GM19238 (cell line): ENCODE measurements at regions not wholly inside any gene's neighbourhood (a gene's known extent, or its start where the extent isn't known, plus 50 kb on each side); places are given as distances from the start of the nearest gene placed in this dataset.
A peak's percentile ranks its signal among the peaks of the same experiment; 100 is the strongest.

ENCODE experiments used
- DNase-seq: peaks from one replicate; pipeline ENCODE4 v3.0.0; 2011; ENCODE audit warnings: low spot score; ENCODE audit not compliant: insufficient read length

DNA sequence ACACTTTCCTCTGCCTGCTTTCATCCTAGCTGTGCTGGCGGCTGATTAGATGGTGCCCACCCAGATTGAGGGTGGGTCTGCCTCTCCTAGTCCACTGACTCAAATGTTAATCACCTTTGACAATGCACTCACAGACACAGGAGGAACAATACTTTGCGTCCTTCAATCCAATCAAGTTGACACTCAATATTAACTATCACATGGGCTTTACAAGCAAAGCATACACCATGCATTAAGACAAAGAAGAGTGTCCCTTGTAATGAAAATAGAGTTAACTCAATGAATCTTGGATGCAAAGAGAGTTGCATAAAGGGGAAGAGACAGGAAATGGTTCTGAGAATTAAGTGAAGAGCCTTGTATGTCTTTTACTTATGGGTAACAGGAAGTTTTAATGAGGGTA is 298.7 kb upstream of the BRINP1 start:
- no peak for DNase-seq

DNA sequence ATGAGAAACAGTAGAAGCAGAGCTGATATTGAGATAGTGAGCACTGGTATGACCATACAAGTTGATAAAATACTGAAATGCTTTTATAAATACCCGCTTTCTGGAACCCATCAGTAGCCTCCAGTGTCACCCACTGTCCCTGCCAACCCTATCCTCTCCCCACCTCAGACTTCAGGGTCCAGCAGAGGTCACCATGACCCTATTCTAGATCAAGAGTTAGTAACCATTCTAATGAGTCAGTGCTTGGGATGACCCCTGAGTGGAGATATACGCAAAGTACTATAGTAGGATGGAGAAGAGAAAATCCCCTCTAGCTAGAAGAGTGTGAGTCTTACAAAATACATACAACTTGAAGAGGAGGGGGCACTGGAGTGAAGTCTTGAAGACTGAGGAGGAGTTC is 297.9 kb upstream of the BRINP1 start:
- DNase-seq, result no peak

DNA sequence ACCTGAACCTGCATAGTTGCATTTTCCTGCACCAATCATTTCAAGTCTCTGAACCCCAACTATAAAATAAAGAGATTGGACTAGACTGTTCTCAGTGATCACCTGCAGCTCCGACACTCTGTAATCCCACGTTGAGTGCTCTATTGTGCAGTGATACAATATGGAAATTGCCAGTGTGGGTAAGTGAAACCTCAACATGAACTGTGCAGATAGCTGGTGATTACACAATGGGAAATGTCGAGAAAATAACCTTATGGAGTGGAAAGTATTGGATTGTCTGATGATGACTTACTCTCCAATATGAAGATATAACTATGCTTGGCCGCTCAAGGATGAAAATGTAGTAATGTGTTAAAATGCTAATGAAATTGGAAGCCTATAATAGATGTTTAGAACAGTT is 293.1 kb upstream of the BRINP1 start:
- DNase-seq, result no peak

DNA sequence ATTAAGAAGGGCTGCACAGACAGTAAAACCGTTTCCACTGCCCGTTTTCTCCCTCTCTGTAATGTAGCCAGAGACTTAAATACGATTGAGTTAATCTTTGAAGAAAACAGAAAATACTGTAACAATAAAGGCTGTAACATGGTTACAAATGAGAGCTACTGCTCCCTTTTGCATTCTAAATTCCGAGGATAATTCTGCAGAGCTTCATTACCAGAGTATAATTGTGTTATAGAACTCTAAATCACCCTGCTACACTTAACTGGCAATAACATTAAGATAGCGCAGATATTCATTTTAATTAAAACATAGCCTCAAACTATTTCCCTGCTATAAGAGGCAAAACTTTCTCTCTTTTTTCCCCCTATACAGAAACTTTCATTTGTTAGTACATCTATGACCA is 283.7 kb upstream of the BRINP1 start:
- no peak for DNase-seq

DNA sequence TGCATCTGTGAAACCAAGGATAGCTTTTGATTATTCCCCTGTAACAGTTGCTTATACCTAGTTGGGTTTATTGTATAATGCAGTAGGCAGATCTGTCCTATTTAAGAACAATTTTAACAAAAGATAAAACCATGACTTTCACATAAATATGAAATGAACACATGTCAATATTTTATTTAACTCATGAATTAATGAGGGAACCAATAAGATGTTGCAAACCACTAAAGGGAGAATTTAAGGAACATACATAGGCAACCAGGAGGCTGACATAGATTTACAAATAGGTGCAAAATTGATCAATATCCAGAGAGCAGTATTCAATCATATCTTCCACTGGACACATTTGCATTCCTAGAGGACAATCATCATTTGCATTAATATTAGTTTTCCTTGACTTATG is 280.0 kb upstream of the BRINP1 start:
- no peak for DNase-seq

DNA sequence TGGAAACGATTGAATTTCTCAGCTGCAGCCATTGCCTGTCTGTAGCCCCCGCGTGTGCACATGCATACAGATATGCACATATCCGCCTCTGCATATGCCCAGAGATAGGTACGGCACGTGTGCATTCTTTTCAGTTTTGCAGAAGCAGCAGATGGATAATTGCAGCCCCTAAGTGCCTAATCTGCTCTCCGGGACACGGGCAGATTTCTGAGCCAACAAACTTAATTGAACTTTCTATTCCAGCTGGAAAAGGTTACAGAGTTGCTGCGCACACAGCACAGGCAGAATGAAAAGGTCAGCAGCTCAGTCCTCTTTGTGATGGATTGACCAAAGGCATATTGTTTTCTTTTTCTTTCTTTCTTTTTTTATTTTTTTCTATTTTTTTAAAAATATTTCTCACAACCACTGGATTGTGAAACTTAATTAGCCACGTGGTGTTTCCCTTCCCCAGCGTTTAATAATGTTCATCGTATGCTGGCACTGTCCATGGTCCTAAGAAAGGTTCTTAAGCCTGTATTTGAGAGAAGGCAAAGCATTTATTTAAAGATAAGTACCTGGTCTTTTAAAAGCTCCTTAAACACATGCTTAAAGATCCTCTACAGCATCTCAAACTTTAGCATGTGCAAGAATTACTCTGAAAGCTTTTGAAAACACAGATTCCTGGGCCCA is 270.2 kb upstream of the BRINP1 start:
- no peak for DNase-seq

DNA sequence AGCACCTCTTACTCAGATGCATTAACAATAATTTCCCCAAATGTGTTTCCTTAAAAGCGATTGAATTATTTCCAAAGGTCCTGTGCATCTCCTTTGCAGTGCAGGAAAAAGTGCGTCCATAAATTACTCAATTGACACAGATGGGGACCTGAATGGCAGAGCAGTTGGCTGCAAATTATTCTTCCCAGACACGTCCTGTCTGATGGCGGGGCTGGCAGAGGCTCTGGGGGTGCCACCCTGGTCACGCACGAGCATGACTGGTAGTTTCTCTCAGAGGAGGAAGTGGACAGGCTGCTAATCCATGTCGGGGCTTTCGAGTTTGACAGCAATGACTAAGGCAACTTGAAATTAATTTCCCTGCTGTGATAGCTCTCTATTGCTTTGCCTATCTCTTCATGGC is 264.8 kb upstream of the BRINP1 start:
- no peak for DNase-seq

DNA sequence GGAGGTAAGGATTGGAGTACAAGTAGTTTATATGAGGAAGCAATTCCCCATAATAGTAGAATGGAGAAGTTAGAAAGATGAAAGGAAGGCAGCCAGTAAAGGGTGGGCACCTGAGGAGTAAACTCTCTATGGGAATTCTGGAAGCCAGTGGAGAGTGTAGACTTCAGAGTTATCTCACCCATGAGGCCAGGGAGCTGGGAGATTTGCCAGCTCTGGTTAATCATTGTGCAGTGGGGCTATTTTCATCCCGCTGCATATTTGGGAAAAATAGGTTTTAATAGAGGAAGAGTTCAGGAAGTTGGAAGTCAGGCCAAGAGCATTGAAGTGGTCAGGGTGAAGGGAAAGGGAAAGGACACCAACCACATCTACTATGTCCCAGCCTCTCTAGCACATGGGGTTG is 242.3 kb upstream of the BRINP1 start:
- DNase-seq, result no peak

DNA sequence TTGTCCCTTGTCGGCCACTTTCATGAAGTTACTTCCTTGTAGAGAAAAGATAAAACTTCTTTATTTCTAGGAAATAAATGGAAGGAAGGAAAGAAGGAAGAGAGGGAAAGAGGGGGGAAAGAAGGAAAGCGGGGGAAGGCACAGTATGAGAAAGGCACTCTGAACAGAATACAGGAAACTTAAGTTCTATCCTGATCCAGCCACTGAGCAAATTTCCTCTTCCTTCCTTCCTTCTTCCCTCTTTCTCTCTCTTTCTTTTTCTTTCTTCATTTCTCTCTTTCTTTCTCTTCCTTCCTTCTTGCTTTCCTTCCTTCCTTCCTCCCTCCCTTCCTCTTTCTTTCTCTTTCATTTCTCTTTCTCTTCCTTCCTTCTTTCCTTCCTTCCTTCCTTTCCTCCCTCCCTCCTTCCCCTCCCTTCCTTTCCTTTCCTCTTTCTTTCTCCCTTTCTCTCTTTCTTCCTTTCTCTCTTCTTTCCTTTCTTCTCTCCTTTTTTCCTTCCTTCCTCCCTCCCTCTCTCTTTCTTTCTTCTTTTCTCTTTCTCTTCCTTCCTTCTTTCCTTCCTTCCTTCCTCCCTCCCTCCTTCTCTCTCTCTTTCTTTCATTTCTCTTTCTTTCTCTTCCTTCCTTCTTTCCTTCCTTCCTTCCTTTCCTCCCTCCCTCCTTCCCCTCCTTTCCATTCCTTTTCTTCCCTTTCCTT is 240.2 kb upstream of the BRINP1 start:
- DNase-seq, result no peak

DNA sequence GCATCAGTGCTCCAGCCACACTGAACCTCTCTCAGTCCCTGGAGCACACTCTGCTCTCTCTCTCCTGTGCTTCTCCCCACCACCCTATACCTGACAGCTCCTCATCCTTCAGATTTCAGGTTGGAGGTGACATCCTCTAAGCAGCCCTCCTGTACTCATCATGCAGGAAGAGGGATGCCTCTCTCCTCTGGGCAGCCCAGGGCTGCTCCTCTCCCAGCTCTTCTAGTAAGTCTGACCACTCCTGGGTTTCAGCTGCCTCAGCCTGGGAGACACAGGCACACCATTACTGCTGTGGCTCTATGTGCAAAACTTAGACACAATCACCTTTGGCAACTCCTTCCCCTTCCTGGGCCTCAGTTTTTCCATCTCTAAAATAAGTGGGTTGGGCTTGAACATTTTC is 232.4 kb upstream of the BRINP1 start:
- DNase-seq, result no peak

DNA sequence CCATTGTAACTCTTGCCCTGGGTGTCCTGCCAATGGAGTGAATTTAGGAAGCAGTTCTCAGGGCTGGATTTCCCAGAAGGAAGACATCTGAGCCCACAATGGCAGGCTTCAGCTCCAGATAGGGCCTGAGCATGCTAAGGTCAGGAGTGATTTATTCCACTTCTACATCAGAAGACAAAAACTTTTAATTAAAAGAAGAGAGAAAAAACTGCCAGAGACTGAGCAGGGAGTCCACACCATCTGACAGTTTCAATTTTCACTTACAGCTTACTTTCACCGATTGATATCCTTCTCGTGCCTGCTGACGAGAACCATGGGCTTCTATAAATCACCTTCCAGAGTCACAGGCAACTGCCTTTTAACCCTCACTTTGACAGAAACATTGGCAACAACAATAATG is 228.3 kb upstream of the BRINP1 start:
- DNase-seq, result no peak

DNA sequence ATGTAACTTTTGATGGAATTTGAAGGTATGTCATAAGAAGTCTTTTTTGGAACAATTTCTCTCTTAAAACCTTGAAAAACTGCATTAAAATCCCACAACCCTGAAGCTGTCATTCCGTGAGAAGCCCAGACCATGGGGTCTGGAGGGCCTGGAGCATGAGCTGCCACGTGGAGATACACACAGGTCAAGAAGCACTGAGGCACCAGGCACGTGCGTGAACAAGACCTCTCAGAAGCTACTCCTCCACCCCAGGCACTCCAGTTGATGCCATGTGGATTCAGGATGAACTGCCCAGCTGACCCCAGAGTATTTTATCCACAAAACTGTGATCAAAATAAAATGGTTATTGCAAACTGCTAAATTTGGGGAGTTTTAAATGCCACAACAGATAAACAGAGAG is 227.5 kb upstream of the BRINP1 start:
- no peak for DNase-seq

DNA sequence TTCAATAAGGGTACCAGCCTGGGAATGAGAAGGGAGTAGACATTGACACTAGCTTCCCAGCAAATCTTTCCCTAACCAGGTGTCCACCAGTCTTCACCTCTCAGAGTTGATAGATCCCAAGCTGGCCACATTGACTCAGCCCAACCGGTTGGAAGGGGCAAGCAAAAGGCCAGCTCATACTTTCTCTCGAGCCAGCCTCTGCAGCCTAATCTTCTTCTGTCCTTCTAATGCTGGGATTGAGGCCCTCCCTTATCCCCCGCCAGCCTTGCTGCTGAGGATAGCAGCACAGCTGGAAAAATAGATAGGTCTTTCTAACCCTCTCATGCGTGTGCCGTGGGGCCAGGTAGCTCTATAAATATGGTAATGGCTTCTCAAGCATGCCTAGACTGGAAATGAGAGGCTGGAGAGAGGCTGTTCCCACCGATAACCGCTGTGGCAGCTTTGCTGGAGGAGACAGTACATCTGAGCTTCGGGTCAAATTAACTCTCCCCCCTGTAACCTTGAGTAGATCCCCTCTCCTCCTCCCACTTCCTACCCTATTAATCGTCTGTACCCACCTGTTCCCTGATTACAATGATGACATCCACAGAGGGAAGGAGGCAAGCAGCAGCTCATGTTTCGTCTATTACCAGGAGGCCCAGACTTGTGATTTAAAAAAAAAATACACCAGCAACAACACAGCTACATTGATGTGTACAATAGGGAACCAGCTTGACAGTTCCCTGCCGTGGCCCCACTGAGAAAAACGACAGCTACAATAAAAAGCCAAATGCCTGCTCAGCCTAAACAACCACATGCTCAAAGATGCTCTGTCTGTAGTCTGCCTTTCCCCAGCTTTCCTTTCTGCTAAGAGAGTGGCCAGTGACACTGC is 219.9 kb upstream of the BRINP1 start:
- DNase-seq, result no peak

DNA sequence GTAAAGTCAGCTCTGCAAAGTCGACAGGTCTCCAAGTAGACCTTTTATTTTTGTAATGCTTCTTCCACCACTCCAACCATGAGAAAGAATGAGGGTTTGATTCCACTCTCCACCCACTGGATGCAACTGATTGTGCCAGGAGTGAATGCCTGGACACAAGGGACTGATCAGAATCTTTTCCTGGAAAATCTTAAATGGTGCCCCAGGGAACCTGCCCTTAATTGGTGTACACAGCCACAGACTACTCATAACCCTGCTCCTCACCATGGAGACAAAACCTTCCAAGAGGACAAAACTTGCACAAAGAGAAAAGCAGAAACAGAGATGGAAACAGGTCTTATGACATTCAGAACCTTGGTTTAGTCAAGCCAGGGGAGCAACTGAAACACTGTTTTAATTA is 208.6 kb upstream of the BRINP1 start:
- DNase-seq, result no peak

DNA sequence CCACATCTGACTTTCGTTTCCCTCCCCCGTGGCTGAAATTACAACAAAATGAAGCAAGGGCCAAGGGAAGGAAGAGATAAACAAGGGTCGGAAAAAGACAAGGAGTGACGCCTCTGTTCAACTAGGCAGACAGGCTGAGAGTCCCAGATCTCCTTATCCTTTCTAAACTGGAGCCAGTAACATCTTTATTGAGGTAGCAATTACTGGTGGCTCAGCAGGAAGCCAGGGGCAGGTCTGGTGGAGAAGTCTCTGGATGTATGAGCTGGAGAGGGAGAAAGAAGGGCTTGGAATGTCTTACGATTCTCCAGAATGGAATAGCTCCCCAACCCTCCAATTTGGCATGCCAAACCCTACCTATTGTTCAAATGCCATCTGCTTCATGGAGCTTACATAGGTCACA is 190.8 kb upstream of the BRINP1 start:
- DNase-seq, result no peak

DNA sequence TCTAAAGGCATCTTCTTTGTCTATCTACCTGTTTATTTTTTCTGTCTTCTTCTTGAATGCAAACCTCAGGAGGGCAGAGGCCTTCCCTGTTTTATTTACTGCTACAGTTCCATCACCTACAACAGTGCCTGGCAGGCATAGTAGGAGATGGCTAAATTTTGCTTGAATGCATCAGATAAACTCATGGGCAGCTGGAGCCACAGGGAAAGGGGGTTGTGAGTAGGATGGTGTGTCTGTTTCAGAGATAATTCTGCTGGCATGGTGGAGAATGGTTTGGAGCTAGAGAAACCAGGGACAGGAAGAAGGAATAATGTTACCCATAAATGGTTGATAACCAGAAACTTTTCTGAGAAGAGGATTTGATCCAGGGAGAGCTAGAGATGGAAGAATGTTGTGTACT is 189.8 kb upstream of the BRINP1 start:
- no peak for DNase-seq

DNA sequence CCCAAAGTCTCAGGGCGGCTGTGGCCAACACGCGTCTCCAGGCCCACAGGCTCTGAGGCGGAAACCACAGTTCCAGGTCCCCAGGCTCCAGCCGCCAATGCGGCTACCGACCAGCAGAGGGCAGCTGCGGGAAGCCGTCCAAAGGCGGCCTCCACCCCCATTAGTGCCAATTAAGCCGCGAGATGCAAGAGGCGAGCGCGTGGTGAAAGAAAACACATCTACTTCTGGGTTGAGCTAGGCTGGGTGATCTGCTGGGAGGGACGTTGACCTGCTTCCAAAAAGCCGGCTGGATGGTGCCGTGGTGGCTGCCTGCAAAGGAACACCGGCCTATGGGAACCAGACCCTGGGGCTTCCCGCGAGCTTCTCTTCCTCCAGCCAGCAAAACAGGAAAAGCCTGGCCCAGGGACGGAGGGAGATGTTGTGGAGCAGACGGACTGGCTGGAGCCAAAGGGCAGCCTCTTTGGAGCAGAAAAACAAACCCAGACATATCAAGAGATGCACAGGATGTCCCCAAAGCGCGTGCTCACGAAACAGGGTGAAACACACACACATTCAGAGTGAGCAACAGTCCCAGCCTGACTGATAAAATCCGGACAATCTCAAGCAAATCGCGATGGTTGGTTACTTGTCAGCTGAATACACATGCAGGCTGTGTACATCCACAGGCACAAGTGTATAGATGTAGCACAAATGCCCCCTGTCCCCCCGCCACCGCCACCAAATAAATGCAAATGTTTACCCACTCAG is 187.1 kb upstream of the BRINP1 start:
- DNase-seq, result peak; percentile 45

DNA sequence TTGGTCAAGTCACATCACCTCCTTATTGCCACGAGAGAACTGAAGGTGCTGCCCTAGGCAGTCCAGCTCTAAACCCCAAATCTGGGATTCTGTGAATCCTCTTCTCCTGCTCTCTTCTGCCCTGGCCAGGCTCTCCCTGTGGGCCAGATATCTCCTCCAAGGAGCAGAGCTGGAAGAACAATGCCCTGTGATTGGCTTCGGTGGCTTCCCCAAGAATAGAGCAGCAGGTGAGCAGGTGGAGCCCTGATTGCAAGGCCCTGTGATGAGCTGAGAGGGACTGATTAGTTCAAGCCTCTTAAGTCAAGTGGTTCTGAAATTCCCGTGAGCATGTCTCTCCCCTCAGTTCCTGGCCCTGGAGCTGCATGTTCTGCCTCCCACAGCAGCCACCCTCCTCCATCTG is 175.3 kb upstream of the BRINP1 start:
- DNase-seq, result no peak

DNA sequence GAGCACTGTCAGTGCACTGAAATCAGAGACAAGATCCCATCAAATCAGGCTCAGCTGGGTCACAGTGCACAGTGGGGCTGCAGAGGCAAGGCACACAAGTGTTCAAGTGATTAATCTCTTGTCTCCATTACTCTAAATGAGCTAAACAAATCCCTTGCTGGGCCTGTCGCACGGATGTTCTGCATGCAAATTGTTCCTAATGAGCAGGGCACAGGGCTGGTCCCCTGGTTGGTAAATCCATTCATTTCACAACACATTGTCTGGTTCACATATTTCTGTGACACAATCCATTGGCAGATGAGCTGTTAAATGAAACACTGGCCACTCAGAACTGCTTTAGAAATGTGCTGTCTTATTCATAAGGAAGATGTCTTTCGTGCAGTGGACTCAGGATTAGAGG is 167.9 kb upstream of the BRINP1 start:
- DNase-seq, result no peak

DNA sequence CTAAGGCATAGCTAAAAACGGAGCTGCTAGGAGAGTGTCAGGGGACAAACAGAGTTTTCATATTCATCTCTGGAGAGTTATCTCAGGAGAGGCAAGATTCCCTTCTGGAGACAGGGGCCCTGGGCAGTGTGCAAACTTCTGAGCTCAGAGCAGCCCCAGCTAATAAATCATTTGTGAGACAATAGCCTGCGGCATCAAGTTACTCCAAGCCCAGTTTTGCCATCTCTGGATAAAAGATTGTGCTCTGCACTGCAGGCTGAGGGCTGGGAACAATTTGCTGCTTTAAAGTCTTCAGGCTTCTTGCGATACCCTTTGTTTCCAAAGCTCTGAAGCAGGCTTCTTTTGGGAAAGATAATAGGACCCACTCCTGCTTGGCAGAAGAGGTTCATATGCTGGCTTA is 164.3 kb upstream of the BRINP1 start:
- DNase-seq, result no peak

DNA sequence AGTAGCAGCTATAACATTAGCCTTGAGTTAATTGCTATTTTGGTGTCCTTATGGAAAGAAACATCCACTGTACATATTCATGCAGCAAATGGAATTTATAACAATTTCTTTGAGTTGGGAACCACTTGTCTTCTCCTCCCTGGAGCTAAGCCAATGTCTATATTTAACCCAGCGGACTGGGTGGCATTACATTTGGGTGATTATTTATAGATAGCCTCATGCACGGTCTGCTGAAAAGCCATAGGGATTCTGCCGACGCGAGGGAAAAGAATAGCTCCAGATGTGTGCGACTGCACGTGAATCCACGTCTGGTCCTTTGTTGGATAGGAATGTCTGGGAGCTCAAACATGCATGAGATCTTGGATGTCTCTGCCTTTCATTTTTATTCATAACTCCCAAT is 157.5 kb upstream of the BRINP1 start:
- DNase-seq, result no peak

DNA sequence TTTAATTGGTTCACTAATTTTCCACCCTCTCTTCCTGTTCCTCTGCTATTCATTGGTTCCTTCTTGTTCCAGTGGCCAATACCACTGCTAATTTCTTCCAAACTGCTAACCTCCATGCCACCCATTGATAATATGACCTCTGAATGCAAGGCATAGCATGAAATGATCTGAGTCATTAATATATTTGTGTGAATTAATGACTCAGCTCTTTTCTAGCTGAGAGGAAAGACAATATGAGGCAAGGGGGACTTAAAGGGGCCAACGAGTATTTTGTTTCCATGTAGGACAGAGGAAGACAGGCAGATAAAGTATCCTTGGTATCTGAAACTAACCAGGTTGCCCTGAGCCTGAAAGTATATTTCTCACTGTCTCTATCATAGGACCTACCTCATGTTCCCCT is 154.3 kb upstream of the BRINP1 start:
- DNase-seq, result no peak
